Lower leg skin (tissue), 3 donors: ENCODE measurements at regions not wholly inside any gene's neighbourhood (a gene's known extent, or its start where the extent isn't known, plus 50 kb on each side); places are given as distances from the start of the nearest gene placed in this dataset.

Experiments
- CTCF ChIP-seq, 3 donors: fragments of 450-650 bp; IDR thresholded peaks; one replicate each; pipeline ENCODE4 v1.5.1; 2016; ENCODE audit warnings: antibody characterized with exemption in 3 of 3, mild to moderate bottlenecking in 3 of 3, moderate library complexity in 2 of 3
- POLR2A ChIP-seq, 2 donors: fragments of 450-650 bp; IDR thresholded peaks; one replicate each; pipeline ENCODE4 v1.6.1; 2016 to 2017; ENCODE audit warnings: antibody characterized with exemption in 2 of 2, mild to moderate bottlenecking in 1 of 2, moderate library complexity in 1 of 2

GRCh38 chr21:36212513-36212780, 55.8 kb downstream of the DOP1B start:
- TF ChIP-seq CTCF (IDR thresholded peaks at IDR 0.05) (no peak), POLR2A (IDR thresholded peaks at IDR 0.05) (no peak)
